GM12878 (cell line): ENCODE measurements at regions not wholly inside any gene's neighbourhood (a gene's known extent, or its start where the extent isn't known, plus 50 kb on each side); places are given as distances from the start of the nearest gene placed in this dataset.

ENCODE experiments used
- ATAC-seq: fragments of 200-7000 bp; cut with Tn5 transposase; 3 replicates; pipeline ENCODE4 v1.9.1; 2020; ENCODE audit warnings: mild to moderate bottlenecking, moderate library complexity
- BruUV-seq: library from RNA; stranded (reverse); fragments of 400-500 nt; replicated peaks from 2 replicates; lab custom pipeline; 2021; lab: Mats Ljungman, UMichigan
- CTCF ChIA-PET: fragments of 300-600 bp; sonication (Branson Sonifier 250); formaldehyde crosslinking; extraction: SDS; loops from one replicate; lab custom pipeline; 2021; ENCODE audit warnings: inconsistent platforms; lab: Yijun Ruan, JAX
- POLR2A ChIA-PET: fragments of 350-600 bp; formaldehyde crosslinking; extraction: SDS; loops from one replicate; lab custom pipeline; 2021; ENCODE audit warnings: inconsistent platforms; lab: Charles Lee
- RAD21 ChIA-PET: fragments of 300-600 bp; sonication (Branson Sonifier 250); formaldehyde crosslinking; loops from one replicate; lab custom pipeline; 2023; ENCODE audit warnings: antibody characterized with exemption; ENCODE audit not compliant: unreplicated experiment; lab: Charles Lee
- SMC1A ChIA-PET: fragments of 300-600 bp; sonication (Branson Sonifier 250); formaldehyde crosslinking; loops from one replicate; lab custom pipeline; 2023; ENCODE audit not compliant: unreplicated experiment, uncharacterized antibody; lab: Charles Lee
- DNase-seq: peaks from one replicate; pipeline ENCODE4 v3.0.0-alpha.2; 2011; ENCODE audit warnings: low read depth, low spot score
- FAIRE-seq: peaks from 3 replicates; lab custom pipeline; 2011; peaks lifted over from hg19 to GRCh38; lab: Jason Lieb, UNC
- H2AFZ ChIP-seq: 2 replicates; pipeline ENCODE4 v1.6.0; 2011; ENCODE audit warnings: low read depth, low read length, control low read depth; ENCODE audit not compliant: control insufficient read depth
- H3K27ac ChIP-seq: 2 replicates; pipeline ENCODE4 v1.5.1; 2011; ENCODE audit warnings: control low read depth; ENCODE audit not compliant: control insufficient read depth, insufficient read depth
- H3K27me3 ChIP-seq, 2 experiments: replicated peaks in 1 of 2; 2 replicates each; pipeline versions ENCODE4 v1.6.0 to v1.6.1; 2011; ENCODE audit warnings: low read length in 1 of 2; ENCODE audit not compliant: control insufficient read depth in 2 of 2, insufficient read depth in 2 of 2
- H3K36me3 ChIP-seq, 2 experiments: 2 replicates each; pipeline ENCODE4 v1.5.1; 2011; ENCODE audit warnings: low read length in 1 of 2; ENCODE audit not compliant: control insufficient read depth in 2 of 2, insufficient read depth in 2 of 2
- H3K4me1 ChIP-seq: 2 replicates; pipeline ENCODE4 v1.6.1; 2011; ENCODE audit warnings: mild to moderate bottlenecking, low read length, moderate library complexity, mixed read lengths; ENCODE audit not compliant: control insufficient read depth, insufficient read depth
- H3K4me2 ChIP-seq: 2 replicates; pipeline ENCODE4 v1.6.0; 2011; ENCODE audit warnings: control low read depth; ENCODE audit not compliant: control insufficient read depth, insufficient read depth
- H3K4me3 ChIP-seq: fragments of 200-600 bp; sonication (generic); 2 replicates; pipeline ENCODE4 v1.5.1; 2016
- H3K79me2 ChIP-seq: 2 replicates; pipeline ENCODE4 v1.6.0; 2011; ENCODE audit warnings: low read length; ENCODE audit not compliant: control insufficient read depth, insufficient read depth
- H3K9ac ChIP-seq: 2 replicates; pipeline ENCODE4 v1.8.0; 2011; ENCODE audit warnings: low read length, control low read depth, mixed read lengths; ENCODE audit not compliant: control insufficient read depth, insufficient read depth
- H3K9me3 ChIP-seq: replicated peaks from 3 replicates; pipeline ENCODE4 v1.5.1; 2011; ENCODE audit warnings: mild to moderate bottlenecking, low read length; ENCODE audit not compliant: control insufficient read depth, insufficient read depth
- H4K20me1 ChIP-seq: 2 replicates; pipeline ENCODE4 v1.6.0; 2011; ENCODE audit not compliant: control insufficient read depth, insufficient read depth
- BCL11A ChIP-seq: IDR thresholded peaks from 2 replicates; pipeline ENCODE4 v1.6.1; 2011; ENCODE audit warnings: low read depth, low read length
- BCL3 ChIP-seq: IDR thresholded peaks from 2 replicates; pipeline ENCODE4 v1.6.1; 2011; ENCODE audit warnings: borderline replicate concordance, low read depth, mild to moderate bottlenecking, moderate library complexity, low read length; ENCODE audit not compliant: insufficient read depth, poor library complexity, severe bottlenecking
- HDAC2 ChIP-seq: fragments of 200-600 bp; sonication (generic); IDR thresholded peaks from 2 replicates; pipeline ENCODE4 v1.6.1; 2017
- NR2C1 ChIP-seq: fragments of 450-650 bp; IDR thresholded peaks from 2 replicates; pipeline ENCODE4 v1.6.1; 2017; ENCODE audit warnings: antibody characterized with exemption, mild to moderate bottlenecking, moderate library complexity
- NR2C2 ChIP-seq: IDR thresholded peaks from 2 replicates; pipeline ENCODE4 v1.6.1; 2011; ENCODE audit warnings: borderline replicate concordance, low read depth; ENCODE audit not compliant: control insufficient read depth, insufficient read length
- NR2F1 ChIP-seq: fragments of 450-650 bp; conservative IDR thresholded peaks from 2 replicates; pipeline ENCODE4 v1.6.1; 2017; ENCODE audit warnings: mild to moderate bottlenecking
- PML ChIP-seq: IDR thresholded peaks from 2 replicates; pipeline ENCODE4 v1.6.1; 2012; ENCODE audit warnings: low read length, inconsistent platforms
- SMARCA5 ChIP-seq: fragments of 450-650 bp; IDR thresholded peaks from 2 replicates; pipeline ENCODE4 v1.6.1; 2017; ENCODE audit warnings: mild to moderate bottlenecking
- SUPT20H ChIP-seq: IDR thresholded peaks from 2 replicates; pipeline ENCODE4 v1.6.1; 2011; ENCODE audit warnings: low read depth, mild to moderate bottlenecking, low read length, moderate library complexity, borderline replicate concordance; ENCODE audit not compliant: control insufficient read depth
- SUZ12 ChIP-seq: fragments of 200-600 bp; sonication (generic); IDR thresholded peaks from one replicate; pipeline ENCODE4 v1.6.1; 2018; ENCODE audit warnings: antibody characterized with exemption, mild to moderate bottlenecking; ENCODE audit not compliant: unreplicated experiment
- ZNF24 ChIP-seq: fragments of 450-650 bp; IDR thresholded peaks from 2 replicates; pipeline ENCODE4 v1.6.1; 2017; ENCODE audit warnings: antibody characterized with exemption, mild to moderate bottlenecking
- WGBS: methylation state at CpG from one replicate; pipeline ENCODE4 v1.1.6; 2016; ENCODE audit warnings: low lambda C conversion rate; ENCODE audit not compliant: insufficient replicate concordance, insufficient coverage; ENCODE audit errors: missing lambda C conversion rate; 5-methylcytosine and 5-hydroxymethylcytosine counted together
- in situ Hi-C: fragments of 300-500 bp; cut with MboI; formaldehyde crosslinking; loops from 9 replicates; pipeline ENCODE4 v1.14.3; 2018; ENCODE audit warnings: mixed read lengths
- intact Hi-C: fragments of 100-400 bp; cut with micrococcal nuclease; formaldehyde crosslinking; loops from one replicate; pipeline ENCODE4 v1.14.2; 2022; ENCODE audit not compliant: unreplicated experiment

GRCh38 chrX:42707742-42708141 lies 70.2 kb downstream of the PPP1R2C start:
- ChIA-PET POLR2A (no interaction called here), RAD21 (no interaction called here), SMC1A (no interaction called here), CTCF (interaction anchor here (0.7 kb wide), 1 partner anchor 92 kb away, joined by 3 read pairs; no protein-coding TSS in a partner anchor)
- Histone ChIP-seq H3K79me2 (no peaks in the 10 kb centered on the region), H3K9ac (no peak overlapping the region), H3K36me3 (no peaks in the 10 kb centered on the region), H3K9me3 (no peaks in the 10 kb centered on the region), H3K4me3 (no peak overlapping the region), H4K20me1 (no peaks in the 10 kb centered on the region), H3K27me3 (no peaks in the 10 kb centered on the region), H3K4me2 (no peak overlapping the region), H3K4me1 (no peaks in the 10 kb centered on the region), H3K27ac (no peak overlapping the region), H2AFZ (no peak overlapping the region)
- FAIRE-seq (no peak), DNase-seq (no peak), ATAC-seq (no peak)
- in situ Hi-C loops, result loop anchor here (10.0 kb wide), 1 partner anchor 57 kb away; no protein-coding TSS in a partner anchor
- intact Hi-C loops, result no loop called here
- no peak for TF ChIP-seq NR2C2
- BruUV-seq, result no TSS peak

- Histone ChIP-seq H2AFZ (no peak overlapping the region), H3K79me2 (no peaks in the 10 kb centered on the region), H3K27me3 (no peaks in the 10 kb centered on the region), H3K9me3 (no peaks in the 10 kb centered on the region), H3K4me1 (no peaks in the 10 kb centered on the region), H3K36me3 (no peaks in the 10 kb centered on the region), H3K4me3 (no peak overlapping the region), H3K9ac (no peak overlapping the region), H3K27ac (no peak overlapping the region), H3K4me2 (no peak overlapping the region), H4K20me1 (no peaks in the 10 kb centered on the region)
- ChIA-PET SMC1A (no interaction called here), RAD21 (no interaction called here), POLR2A (no interaction called here), CTCF (no interaction called here)
- BruUV-seq, result no TSS peak
- no peak for TF ChIP-seq SMARCA5
- no peak for TF ChIP-seq BCL3
- TF ChIP-seq NR2F1, result no peak
- no peak for TF ChIP-seq SUPT20H
- no peak for TF ChIP-seq ZNF24
- no peak for TF ChIP-seq SUZ12
- TF ChIP-seq HDAC2, result no peak
- TF ChIP-seq NR2C1, result no peak
- TF ChIP-seq BCL11A, result no peak
- TF ChIP-seq PML, result no peak
- DNase-seq, result no peak
- intact Hi-C loops (no loop called here), in situ Hi-C loops (loop anchor here (10.0 kb wide), 1 partner anchor 60 kb away; no protein-coding TSS in a partner anchor)
- no peak for ATAC-seq
- WGBS, result 10% methylated on average over 2 of the region's 2 CpGs
- no peak for FAIRE-seq
Observed at GRCh38 chrX:42704454-42704853, 73.5 kb downstream of the PPP1R2C start.
